Panc1 (cell line): ENCODE measurements at regions not wholly inside any gene's neighbourhood (a gene's known extent, or its start where the extent isn't known, plus 50 kb on each side); places are given as distances from the start of the nearest gene placed in this dataset.

Source experiments
- ATAC-seq: fragments of 200-7000 bp; cut with Tn5 transposase; 2 replicates; pipeline ENCODE4 v1.9.1; 2020; ENCODE audit warnings: mild to moderate bottlenecking, moderate library complexity
- BruUV-seq: library from RNA; stranded (reverse); fragments of 400-500 nt; replicated peaks from 2 replicates; lab custom pipeline; 2021; lab: Mats Ljungman, UMichigan
- CTCF ChIA-PET: fragments of 300-600 bp; sonication (Branson Sonifier 250); formaldehyde crosslinking; loops from one replicate; lab custom pipeline; 2022; ENCODE audit warnings: antibody characterized with exemption; lab: Charles Lee
- POLR2A ChIA-PET: fragments of 300-600 bp; sonication (Branson Sonifier 250); formaldehyde crosslinking; loops from one replicate; lab custom pipeline; 2022; ENCODE audit warnings: antibody characterized with exemption; lab: Charles Lee
- DNase-seq: peaks from one replicate; pipeline ENCODE4 v3.0.0-alpha.2; 2010; ENCODE audit warnings: low read depth, low spot score
- H3K27ac ChIP-seq: 2 replicates; pipeline ENCODE4 v1.5.1; 2011; ENCODE audit warnings: mild to moderate bottlenecking, low read length, inconsistent platforms
- H3K27me3 ChIP-seq: fragments of 200-500 bp; sonication (Bioruptor generic); 2 replicates; pipeline ENCODE4 v1.6.0; 2014; ENCODE audit warnings: low read length, inconsistent platforms; ENCODE audit not compliant: control insufficient read depth, insufficient read depth
- H3K36me3 ChIP-seq: fragments of 200-500 bp; sonication (Bioruptor generic); 2 replicates; pipeline ENCODE4 v1.5.1; 2014; ENCODE audit warnings: inconsistent platforms, mild to moderate bottlenecking, low read length, moderate library complexity; ENCODE audit not compliant: control insufficient read depth, insufficient read depth
- H3K4me1 ChIP-seq: 2 replicates; pipeline ENCODE4 v1.5.1; 2011; ENCODE audit warnings: inconsistent platforms, mild to moderate bottlenecking, low read length, moderate library complexity; ENCODE audit not compliant: control insufficient read depth, insufficient read depth
- H3K4me3 ChIP-seq, 2 experiments: 2 replicates each; pipeline ENCODE4 v1.5.1; 2011 to 2012; ENCODE audit warnings: low read depth in 2 of 2, low read length in 2 of 2, mild to moderate bottlenecking in 2 of 2, inconsistent platforms in 1 of 2, moderate library complexity in 1 of 2
- H3K9me3 ChIP-seq: fragments of 200-500 bp; sonication (Bioruptor generic); 2 replicates; pipeline ENCODE4 v1.5.1; 2014; ENCODE audit warnings: low read depth, mild to moderate bottlenecking, inconsistent platforms, low read length, moderate library complexity; ENCODE audit not compliant: control insufficient read depth, insufficient read depth
- POLR2AphosphoS5 ChIP-seq: IDR thresholded peaks from 2 replicates; pipeline ENCODE4 v1.6.1; 2012; ENCODE audit warnings: mild to moderate bottlenecking, low read depth, low read length, moderate library complexity
- SIN3A ChIP-seq: IDR thresholded peaks from 2 replicates; pipeline ENCODE4 v1.6.1; 2012; ENCODE audit warnings: low read depth, mild to moderate bottlenecking, low read length, moderate library complexity, borderline replicate concordance; ENCODE audit not compliant: insufficient read depth
- TCF7L2 ChIP-seq: IDR thresholded peaks from 2 replicates; pipeline ENCODE4 v1.6.1; 2011; ENCODE audit warnings: mild to moderate bottlenecking, low read depth, low read length, inconsistent platforms
- in situ Hi-C: cut with HindIII; loops from 2 replicates; pipeline ENCODE4 v1.10.0; 2016; ENCODE audit warnings: low sequenced_read_pairs, low pct_unique_long_range_greater_than_20kb
- intact Hi-C: fragments of 100-400 bp; cut with micrococcal nuclease; formaldehyde crosslinking; loops from one replicate; pipeline ENCODE4 v1.10.0; 2022; ENCODE audit not compliant: unreplicated experiment
- TF ChIP-seq, protein P1 (sequence below), 2 experiments: IDR thresholded peaks; 2 replicates each; pipeline ENCODE4 v1.6.1; 2011 to 2012; ENCODE audit warnings: low read depth in 2 of 2, control low read depth in 1 of 2, low read length in 1 of 2, mild to moderate bottlenecking in 1 of 2, moderate library complexity in 1 of 2; ENCODE audit not compliant: insufficient read depth in 1 of 2
- TF ChIP-seq, protein P2 (sequence below): fragments of 450-650 bp; IDR thresholded peaks from 2 replicates; pipeline ENCODE4 v1.5.1; 2017; ENCODE audit warnings: mild to moderate bottlenecking

DNA sequence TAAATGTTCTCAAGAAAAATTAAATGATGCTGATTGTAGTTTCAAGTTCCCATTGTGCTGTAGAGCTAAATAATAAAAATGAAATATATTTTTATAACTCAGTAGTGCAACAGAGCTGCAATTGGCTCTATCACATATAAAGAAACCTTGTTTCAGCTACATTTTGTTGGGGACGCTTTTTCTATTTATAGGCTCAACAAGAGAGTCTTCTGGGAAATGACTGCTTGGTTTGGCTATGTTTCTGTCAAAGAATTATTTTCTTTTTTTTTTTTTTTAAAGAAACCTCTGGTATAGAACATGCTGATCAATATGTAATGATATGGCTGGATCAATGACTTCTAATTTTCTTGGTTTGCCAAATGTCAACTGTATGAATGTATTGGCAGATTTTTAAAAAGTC is 76.5 kb downstream of the OTOL1 start:
- ChIA-PET CTCF (no interaction called here), POLR2A (no interaction called here)
- intact Hi-C loops, result no loop called here
- DNase-seq (no peak), ATAC-seq (no peak)
- Histone ChIP-seq H3K4me3 (no peak overlapping the region), H3K27me3 (no peaks in the 10 kb centered on the region), H3K4me1 (no peaks in the 10 kb centered on the region), H3K36me3 (no peaks in the 10 kb centered on the region), H3K9me3 (no peaks in the 10 kb centered on the region), H3K27ac (no peak overlapping the region)
- BruUV-seq, result no TSS peak
- TF ChIP-seq POLR2AphosphoS5 (no peak), SIN3A (no peak), TCF7L2 (no peak)
- TF ChIP-seq, protein P1, sequence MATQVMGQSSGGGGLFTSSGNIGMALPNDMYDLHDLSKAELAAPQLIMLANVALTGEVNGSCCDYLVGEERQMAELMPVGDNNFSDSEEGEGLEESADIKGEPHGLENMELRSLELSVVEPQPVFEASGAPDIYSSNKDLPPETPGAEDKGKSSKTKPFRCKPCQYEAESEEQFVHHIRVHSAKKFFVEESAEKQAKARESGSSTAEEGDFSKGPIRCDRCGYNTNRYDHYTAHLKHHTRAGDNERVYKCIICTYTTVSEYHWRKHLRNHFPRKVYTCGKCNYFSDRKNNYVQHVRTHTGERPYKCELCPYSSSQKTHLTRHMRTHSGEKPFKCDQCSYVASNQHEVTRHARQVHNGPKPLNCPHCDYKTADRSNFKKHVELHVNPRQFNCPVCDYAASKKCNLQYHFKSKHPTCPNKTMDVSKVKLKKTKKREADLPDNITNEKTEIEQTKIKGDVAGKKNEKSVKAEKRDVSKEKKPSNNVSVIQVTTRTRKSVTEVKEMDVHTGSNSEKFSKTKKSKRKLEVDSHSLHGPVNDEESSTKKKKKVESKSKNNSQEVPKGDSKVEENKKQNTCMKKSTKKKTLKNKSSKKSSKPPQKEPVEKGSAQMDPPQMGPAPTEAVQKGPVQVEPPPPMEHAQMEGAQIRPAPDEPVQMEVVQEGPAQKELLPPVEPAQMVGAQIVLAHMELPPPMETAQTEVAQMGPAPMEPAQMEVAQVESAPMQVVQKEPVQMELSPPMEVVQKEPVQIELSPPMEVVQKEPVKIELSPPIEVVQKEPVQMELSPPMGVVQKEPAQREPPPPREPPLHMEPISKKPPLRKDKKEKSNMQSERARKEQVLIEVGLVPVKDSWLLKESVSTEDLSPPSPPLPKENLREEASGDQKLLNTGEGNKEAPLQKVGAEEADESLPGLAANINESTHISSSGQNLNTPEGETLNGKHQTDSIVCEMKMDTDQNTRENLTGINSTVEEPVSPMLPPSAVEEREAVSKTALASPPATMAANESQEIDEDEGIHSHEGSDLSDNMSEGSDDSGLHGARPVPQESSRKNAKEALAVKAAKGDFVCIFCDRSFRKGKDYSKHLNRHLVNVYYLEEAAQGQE (IDR thresholded peaks at IDR 0.05; ENCODE audit: insufficient read depth in 1 of 2, low read depth in 2 of 2, low read length in 1 of 2), result no peak
- TF ChIP-seq, protein P2, sequence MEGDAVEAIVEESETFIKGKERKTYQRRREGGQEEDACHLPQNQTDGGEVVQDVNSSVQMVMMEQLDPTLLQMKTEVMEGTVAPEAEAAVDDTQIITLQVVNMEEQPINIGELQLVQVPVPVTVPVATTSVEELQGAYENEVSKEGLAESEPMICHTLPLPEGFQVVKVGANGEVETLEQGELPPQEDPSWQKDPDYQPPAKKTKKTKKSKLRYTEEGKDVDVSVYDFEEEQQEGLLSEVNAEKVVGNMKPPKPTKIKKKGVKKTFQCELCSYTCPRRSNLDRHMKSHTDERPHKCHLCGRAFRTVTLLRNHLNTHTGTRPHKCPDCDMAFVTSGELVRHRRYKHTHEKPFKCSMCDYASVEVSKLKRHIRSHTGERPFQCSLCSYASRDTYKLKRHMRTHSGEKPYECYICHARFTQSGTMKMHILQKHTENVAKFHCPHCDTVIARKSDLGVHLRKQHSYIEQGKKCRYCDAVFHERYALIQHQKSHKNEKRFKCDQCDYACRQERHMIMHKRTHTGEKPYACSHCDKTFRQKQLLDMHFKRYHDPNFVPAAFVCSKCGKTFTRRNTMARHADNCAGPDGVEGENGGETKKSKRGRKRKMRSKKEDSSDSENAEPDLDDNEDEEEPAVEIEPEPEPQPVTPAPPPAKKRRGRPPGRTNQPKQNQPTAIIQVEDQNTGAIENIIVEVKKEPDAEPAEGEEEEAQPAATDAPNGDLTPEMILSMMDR, result no peak
- in situ Hi-C loops, result no loop called here

DNA sequence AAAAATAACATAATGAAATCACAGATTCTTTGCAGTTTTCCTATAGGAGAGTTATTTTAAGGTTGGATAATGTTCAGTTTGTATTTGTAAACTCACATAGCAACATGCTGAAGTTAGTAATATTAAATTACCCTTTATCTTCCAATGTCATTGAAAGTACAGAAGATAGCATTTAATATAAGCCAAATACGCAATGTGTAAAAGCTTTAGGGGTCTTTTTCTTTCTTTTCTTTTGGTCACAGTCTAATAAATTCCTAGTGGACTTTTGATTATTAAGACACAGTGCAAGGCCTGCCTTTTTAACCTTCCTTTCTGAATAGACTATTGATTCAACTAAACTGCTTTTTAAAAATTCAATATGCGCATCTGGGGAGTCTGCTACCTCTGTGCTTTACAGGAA is 79.3 kb downstream of the OTOL1 start:
- H3K27me3 ChIP-seq, result no peaks in the 10 kb centered on the region
- no peak overlapping the region for H3K27ac ChIP-seq
- in situ Hi-C loops, result no loop called here
- POLR2A ChIA-PET, result no interaction called here
- DNase-seq (no peak), ATAC-seq (no peak)
- H3K4me1 ChIP-seq, result no peaks in the 10 kb centered on the region
- CTCF ChIA-PET, result no interaction called here
- H3K9me3 ChIP-seq, result no peaks in the 10 kb centered on the region
- TF ChIP-seq, protein P1 (IDR thresholded peaks at IDR 0.05; ENCODE audit: insufficient read depth in 1 of 2, low read depth in 2 of 2, low read length in 1 of 2), result no peak
- no peak for TF ChIP-seq TCF7L2
- TF ChIP-seq, protein P2, result no peak
- TF ChIP-seq POLR2AphosphoS5, result no peak
- TF ChIP-seq SIN3A, result no peak
- BruUV-seq, result no TSS peak
- H3K36me3 ChIP-seq, result no peaks in the 10 kb centered on the region
- intact Hi-C loops, result no loop called here
- H3K4me3 ChIP-seq, result no peak overlapping the region
